NCI-H460 (cell line): ENCODE measurements at regions not wholly inside any gene's neighbourhood (a gene's known extent, or its start where the extent isn't known, plus 50 kb on each side); places are given as distances from the start of the nearest gene placed in this dataset.
"Not testable (repeated sequence)": the region's sequence is repeated elsewhere in the genome, so short reads cannot be mapped to it uniquely, and the experiment has no call there.

Experiments
- DNase-seq: peaks from one replicate; pipeline ENCODE4 v3.0.0-alpha.2; 2016; ENCODE audit warnings: low read depth; ENCODE audit errors: extremely low read depth

DNA sequence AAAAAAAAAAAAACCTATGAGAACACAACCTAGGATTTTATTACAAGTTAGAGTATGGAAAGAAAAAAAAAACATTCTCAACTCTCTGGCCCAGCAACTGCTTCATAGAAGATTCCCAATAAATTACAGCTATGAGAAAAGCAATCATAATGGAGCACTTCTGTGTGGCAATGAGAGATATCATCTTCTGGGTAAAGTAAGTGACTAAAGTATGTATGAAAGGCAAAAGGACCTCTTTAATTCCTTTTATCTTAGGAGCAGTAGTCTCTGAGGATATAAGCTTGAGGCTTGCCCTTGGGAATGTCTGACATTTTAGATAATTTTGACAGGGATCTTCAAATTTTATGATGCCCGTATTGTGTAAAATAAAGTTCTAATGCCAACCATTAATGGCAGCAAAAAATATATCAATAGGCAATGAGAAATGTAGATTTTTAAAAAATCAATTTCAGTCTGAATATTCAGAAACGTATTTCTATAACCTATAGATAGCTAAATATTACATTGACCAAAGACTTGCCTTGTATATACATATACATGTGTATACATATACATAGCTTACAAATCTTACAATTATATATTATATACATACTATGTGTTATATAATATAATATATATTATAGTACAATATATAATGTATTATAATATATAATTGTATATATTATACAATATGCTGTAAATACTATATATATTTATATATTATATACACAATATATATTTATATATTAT lies 823.9 kb upstream of the SLITRK1 start:
- DNase-seq: no peak

GRCh38 chr13:84702174-84702573 lies 819.9 kb upstream of the SLITRK1 start:
- DNase-seq: no peak

DNA sequence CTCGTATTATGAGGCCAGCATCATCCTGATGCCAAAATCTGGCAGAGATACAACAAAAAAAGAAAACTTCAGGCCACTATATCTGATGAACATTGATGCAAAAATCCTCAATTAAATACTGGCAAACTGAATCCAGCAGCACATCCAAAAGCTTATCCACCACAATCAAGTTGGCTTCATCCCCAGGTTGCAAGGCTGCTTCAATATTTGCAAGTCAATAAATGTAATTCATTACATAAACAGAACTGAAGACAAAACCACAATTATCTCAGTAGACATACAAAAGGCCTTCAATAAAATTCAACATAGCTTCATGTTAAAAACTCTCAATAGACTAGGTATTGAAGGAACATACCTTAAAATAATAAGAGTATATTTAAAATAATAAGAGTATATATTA lies 815.3 kb upstream of the SLITRK1 start:
- DNase-seq: not testable (repeated sequence)

- DNase-seq: no peak
Observed at GRCh38 chr13:84686973-84687372, 804.7 kb upstream of the SLITRK1 start.

- DNase-seq: no peak
Observed at GRCh38 chr13:84686458-84686857, 804.2 kb upstream of the SLITRK1 start.

GRCh38 chr13:84684804-84685203 lies 802.5 kb upstream of the SLITRK1 start:
- DNase-seq: no peak

GRCh38 chr13:84684048-84684662 lies 801.9 kb upstream of the SLITRK1 start:
- DNase-seq: no peak

- no peak for DNase-seq
Observed at GRCh38 chr13:84683448-84683847, 801.2 kb upstream of the SLITRK1 start.

DNA sequence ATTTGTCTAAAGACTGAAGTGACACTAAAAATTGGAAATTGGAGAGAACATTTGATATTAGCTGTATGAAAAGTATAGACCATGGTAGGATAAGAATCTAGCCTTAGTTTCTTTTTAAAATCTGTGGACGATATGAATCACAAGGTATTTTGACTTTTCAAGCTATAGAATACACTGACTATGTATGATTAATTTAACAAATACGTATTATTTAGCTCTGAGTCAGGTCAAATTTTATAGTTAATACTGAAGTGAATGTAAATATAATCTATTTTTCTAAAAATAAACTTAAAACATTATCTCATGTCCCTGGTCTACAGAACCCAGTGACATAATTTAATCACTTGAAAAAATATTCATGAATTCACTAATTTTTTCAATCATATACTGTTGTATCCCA lies 795.6 kb upstream of the SLITRK1 start:
- no peak for DNase-seq

DNA sequence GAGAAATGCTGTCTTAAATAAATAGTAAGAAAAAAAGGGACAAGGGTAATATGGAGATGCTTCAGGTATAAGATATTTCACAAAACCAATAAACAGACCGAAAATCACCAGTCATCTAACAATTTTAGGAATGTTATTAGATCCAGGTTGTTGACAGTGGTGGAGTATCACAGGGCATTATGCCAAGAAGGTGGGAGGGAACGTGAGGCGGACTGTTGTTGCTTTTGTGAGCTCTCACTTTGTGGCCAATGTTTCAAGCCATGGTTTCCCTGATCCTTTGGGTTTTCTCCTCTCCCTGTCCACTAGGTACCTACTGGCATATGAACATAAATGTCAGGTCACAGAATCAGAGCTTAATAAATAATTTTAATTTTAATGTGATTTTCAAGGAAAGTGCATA lies 790.3 kb upstream of the SLITRK1 start:
- DNase-seq: no peak

GRCh38 chr13:84670245-84670644 lies 788.0 kb upstream of the SLITRK1 start:
- DNase-seq: no peak

- DNase-seq: peak; percentile 84
Observed at GRCh38 chr13:84668637-84669036, 786.4 kb upstream of the SLITRK1 start.

DNA sequence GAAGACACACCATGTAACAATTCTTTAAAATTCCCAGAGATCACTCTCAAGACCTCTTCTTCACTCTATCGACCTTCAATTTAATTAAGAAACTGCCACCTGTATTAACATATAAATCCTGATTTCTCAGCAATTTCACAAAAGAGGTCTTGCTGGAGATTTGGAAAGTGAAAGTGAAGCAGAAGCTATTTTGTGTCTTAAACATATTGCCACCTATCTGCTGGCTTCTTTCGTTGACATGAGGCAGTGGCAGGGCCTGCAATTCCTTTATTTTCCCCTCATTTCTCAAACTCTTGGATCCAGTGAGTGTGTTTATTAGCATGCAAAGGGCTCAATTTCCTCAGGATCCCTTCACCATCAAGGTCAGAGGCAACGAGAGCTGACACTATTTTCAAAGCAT lies 780.2 kb upstream of the SLITRK1 start:
- no peak for DNase-seq

DNA sequence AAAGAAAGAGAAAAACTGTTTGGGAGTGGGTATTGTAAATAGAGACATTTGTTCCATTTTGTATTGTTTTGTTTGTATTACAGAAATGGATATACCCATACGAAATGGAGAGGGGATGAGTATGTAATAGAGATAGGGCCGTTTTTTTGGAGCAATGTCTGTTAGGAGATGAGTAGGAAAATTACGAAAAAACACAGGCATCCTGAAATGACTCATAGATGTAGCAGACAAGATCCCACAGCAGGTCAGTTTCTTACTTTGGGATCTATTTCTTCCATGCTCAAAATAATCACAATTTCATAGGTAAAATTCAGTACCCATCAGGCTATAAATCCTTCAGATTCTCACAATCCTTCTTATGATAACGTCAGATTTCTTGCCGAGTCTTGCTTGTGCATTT lies 779.4 kb upstream of the SLITRK1 start:
- DNase-seq: no peak

DNA sequence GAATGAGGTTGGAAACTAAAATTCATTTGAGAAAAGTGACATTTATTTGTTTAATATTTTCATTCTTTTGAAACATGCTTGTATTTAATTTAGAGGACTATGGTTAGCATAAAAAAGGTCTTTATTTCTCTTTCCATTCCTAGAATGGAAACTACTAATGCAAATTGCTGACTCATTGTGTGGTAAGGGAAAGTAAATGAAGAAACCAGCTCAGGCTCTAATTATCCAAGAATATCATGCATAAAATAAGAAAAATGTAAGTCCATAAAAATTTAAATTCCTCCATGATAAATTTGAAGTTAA lies 777.0 kb upstream of the SLITRK1 start:
- no peak for DNase-seq

DNA sequence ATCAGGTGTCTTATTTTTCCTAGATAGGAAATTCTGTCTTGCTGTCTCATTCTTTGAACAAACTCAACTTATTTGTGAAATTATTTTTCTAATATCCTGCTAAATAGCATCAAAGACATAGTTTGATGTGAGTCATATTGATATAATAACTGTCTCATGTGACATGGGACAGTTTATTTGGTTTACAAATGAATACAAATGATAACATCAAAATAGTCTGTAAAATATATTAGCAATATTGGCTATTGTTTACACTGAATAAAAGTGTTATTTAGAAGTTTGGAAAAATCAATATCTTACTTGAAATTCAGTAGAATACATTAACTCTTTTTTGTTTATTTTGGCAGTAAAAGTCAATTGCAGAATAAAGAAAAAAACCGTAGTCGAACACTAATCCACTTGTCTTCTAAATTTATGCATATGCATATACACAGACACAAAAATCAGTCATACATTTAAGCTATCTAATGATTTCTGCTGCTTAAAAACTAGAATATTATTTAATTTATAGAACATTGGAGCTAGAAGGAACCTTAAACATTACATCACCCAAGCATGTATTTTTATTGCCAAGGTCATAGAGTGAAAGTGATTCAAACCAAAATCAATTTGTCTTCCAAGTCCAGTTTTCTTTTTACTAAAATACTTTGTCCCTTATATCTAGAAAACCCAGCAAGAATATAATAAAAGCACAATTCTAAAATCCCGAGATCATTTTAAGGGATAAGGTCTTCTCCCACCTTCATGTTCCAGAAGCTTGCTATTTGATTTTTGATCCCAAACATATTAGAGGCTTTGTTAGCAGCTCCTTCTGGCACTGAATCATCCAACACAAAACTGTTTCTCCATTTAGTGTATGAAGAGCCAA lies 776.5 kb upstream of the SLITRK1 start:
- DNase-seq: no peak

DNA sequence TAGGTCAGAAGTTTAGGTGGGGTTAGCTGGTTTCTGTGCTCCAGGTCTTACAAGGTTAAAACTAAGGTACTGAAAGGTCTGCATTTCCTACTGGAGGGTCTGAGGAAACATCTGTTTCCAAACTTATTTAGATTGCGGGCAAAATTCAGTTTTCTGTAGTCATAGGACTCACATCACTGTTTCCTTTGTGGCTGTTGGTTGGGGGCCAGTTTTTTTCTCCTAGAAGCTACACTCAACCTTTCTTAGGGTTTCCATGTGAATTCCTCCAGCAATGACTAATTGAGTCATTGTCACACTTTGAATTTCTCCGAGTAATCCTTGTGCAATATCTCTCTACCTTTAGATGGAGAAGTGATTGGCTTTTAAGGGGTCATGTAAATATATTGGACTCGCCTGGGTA lies 773.4 kb upstream of the SLITRK1 start:
- no peak for DNase-seq

DNA sequence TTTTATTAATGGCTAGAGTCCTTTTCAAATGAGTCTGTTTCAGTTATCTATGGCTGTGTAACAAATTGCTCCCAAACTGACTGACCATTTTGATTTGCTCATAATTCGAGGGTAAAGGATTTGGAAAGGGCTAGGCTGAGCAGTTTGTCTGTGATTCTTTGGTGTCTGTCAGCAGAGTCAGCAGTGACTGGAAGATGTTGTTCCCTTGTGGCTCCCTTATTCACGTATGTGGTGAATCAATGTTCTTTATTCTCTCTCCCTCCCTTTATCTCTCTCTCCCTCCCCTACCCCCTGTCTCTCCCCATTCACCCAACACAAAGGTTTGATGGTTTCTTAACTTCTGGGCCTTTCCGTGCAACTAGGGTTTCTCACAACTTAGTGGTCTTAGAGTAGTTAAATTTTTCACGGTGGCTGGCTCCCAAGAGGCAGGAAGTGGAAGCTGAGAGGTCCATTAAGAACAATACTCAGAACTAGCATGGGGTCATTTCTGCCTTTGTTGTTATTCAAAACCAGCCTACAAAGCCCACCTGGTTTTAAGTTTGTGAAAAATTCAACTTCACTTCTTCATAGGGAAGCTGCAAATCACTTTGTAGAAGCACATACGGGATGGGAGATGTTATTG lies 772.5 kb upstream of the SLITRK1 start:
- DNase-seq: no peak

DNA sequence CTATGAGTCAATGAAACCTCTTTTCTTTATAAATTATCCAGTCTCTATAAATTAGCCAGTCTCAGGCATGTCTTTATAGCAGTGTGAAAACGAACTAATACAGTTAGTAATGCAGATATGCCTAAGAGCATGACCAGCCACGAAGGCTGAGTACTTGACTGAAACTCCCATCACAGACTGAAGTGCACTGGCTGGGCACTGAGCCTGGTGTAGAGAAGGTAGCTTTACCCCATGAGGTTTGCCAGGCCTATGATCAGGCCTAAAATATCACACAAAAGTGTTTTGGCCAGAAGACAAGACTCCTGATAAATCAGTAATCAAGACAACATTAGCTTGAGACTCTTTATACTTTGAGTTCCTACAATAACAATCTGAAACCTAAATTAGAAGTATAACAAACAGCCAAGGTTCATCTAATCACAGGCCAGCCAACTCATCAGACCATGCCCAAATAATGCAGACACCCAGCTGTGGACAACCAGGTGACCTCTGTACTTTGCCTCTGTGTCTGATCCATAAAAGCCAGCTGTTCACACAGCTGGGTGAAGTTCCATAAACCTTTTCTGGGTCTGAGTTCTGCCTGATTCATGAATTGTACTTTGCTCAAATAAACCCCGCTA lies 771.8 kb upstream of the SLITRK1 start:
- DNase-seq: no peak

- no peak for DNase-seq
Observed at GRCh38 chr13:84651705-84652104, 769.4 kb upstream of the SLITRK1 start.

GRCh38 chr13:84651288-84651687 lies 769.0 kb upstream of the SLITRK1 start:
- no peak for DNase-seq
